IMR-90 (cell line): ENCODE measurements at regions not wholly inside any gene's neighbourhood (a gene's known extent, or its start where the extent isn't known, plus 50 kb on each side); places are given as distances from the start of the nearest gene placed in this dataset.

Experiments used
- ATAC-seq: fragments of 200-7000 bp; cut with Tn5 transposase; 2 replicates; pipeline ENCODE4 v1.9.1; 2020; ENCODE audit warnings: low read depth, mild to moderate bottlenecking, moderate library complexity
- BruUV-seq: library from RNA; stranded (reverse); fragments of 400-500 nt; replicated peaks from 2 replicates; lab custom pipeline; 2021; lab: Mats Ljungman, UMichigan
- CTCF ChIA-PET: fragments of 300-600 bp; formaldehyde crosslinking; extraction: SDS; loops from one replicate; lab custom pipeline; 2021; ENCODE audit warnings: antibody characterized with exemption; lab: Yijun Ruan, JAX
- POLR2A ChIA-PET: fragments of 300-600 bp; sonication (Branson Sonifier 250); formaldehyde crosslinking; loops from one replicate; lab custom pipeline; 2022; ENCODE audit warnings: antibody characterized with exemption; ENCODE audit not compliant: unreplicated experiment; lab: Charles Lee
- DNase-seq: peaks from one replicate; pipeline ENCODE4 v3.0.0; 2013
- H2AFZ ChIP-seq: replicated peaks from 2 replicates; pipeline ENCODE3; 2013; ENCODE audit warnings: low read length, mild to moderate bottlenecking; ENCODE audit not compliant: poor library complexity
- H2AK5ac ChIP-seq: 2 replicates; pipeline ENCODE4 v1.6.1; 2013; ENCODE audit warnings: low read depth, low read length, inconsistent platforms
- H2AK9ac ChIP-seq: replicated peaks from 2 replicates; pipeline ENCODE3; 2013; ENCODE audit warnings: mild to moderate bottlenecking, low read depth, low read length, moderate library complexity; ENCODE audit not compliant: poor library complexity
- H2BK120ac ChIP-seq: 2 replicates; pipeline ENCODE4 v1.6.1; 2013; ENCODE audit warnings: low read depth, low read length, inconsistent platforms
- H2BK15ac ChIP-seq: 3 replicates; pipeline ENCODE4 v1.6.1; 2013; ENCODE audit warnings: low read depth, low read length, inconsistent platforms
- H2BK20ac ChIP-seq: 2 replicates; pipeline ENCODE4 v1.6.1; 2013; ENCODE audit warnings: low read depth, mild to moderate bottlenecking, inconsistent platforms, low read length, moderate library complexity
- H2BK5ac ChIP-seq: 2 replicates; pipeline ENCODE4 v1.6.1; 2013; ENCODE audit warnings: mild to moderate bottlenecking, low read depth, low read length, inconsistent platforms; ENCODE audit not compliant: poor library complexity, severe bottlenecking
- H3K14ac ChIP-seq: replicated peaks from 2 replicates; pipeline ENCODE4 v1.6.1; 2013; ENCODE audit warnings: low read depth, low read length, inconsistent platforms
- H3K18ac ChIP-seq: 2 replicates; pipeline ENCODE4 v1.6.1; 2013; ENCODE audit warnings: low read depth, low read length, control low read depth
- H3K23ac ChIP-seq: 2 replicates; pipeline ENCODE4 v1.6.1; 2013; ENCODE audit warnings: low read depth, low read length, inconsistent platforms
- H3K27ac ChIP-seq: 2 replicates; pipeline ENCODE4 v1.5.1; 2013; ENCODE audit warnings: mild to moderate bottlenecking, control low read depth, low read length; ENCODE audit not compliant: insufficient read depth
- H3K27me3 ChIP-seq: 2 replicates; pipeline ENCODE4 v1.6.1; 2013; ENCODE audit warnings: low read length; ENCODE audit not compliant: control insufficient read depth, insufficient read depth
- H3K36me3 ChIP-seq: 2 replicates; pipeline ENCODE4 v1.6.1; 2013; ENCODE audit warnings: low read length, mixed read lengths; ENCODE audit not compliant: control insufficient read depth, insufficient read depth
- H3K4ac ChIP-seq: 2 replicates; pipeline ENCODE4 v1.6.1; 2013; ENCODE audit warnings: low read depth, low read length, inconsistent platforms
- H3K4me1 ChIP-seq: 2 replicates; pipeline ENCODE4 v1.6.1; 2013; ENCODE audit warnings: low read length, mixed read lengths; ENCODE audit not compliant: control insufficient read depth, insufficient read depth
- H3K4me2 ChIP-seq: 2 replicates; pipeline ENCODE4 v1.6.1; 2013; ENCODE audit warnings: low read depth, mild to moderate bottlenecking, control low read depth, low read length, moderate library complexity
- H3K4me3 ChIP-seq: 2 replicates; pipeline ENCODE4 v1.5.1; 2013; ENCODE audit warnings: low read depth, mild to moderate bottlenecking, control low read depth, low read length, moderate library complexity; ENCODE audit not compliant: insufficient read depth
- H3K56ac ChIP-seq: 2 replicates; pipeline ENCODE4 v1.6.1; 2013; ENCODE audit warnings: low read length, inconsistent platforms; ENCODE audit not compliant: insufficient read depth; ENCODE audit errors: extremely low read depth
- H3K79me1 ChIP-seq, 2 experiments: 2 replicates each; pipeline ENCODE4 v1.6.1; 2013; ENCODE audit warnings: low read length in 2 of 2, inconsistent platforms in 1 of 2, low read depth in 1 of 2
- H3K9ac ChIP-seq: 2 replicates; pipeline ENCODE4 v1.6.1; 2013; ENCODE audit warnings: low read depth, low read length, control low read depth
- H3K9me1 ChIP-seq: 2 replicates; pipeline ENCODE4 v1.6.1; 2013; ENCODE audit warnings: low read length, inconsistent platforms; ENCODE audit not compliant: insufficient read depth
- H3K9me3 ChIP-seq: 2 replicates; pipeline ENCODE4 v1.6.1; 2013; ENCODE audit warnings: low read length; ENCODE audit not compliant: control insufficient read depth, insufficient read depth
- H4K20me1 ChIP-seq: 2 replicates; pipeline ENCODE4 v1.6.1; 2013; ENCODE audit warnings: low read length, inconsistent platforms; ENCODE audit not compliant: insufficient read depth
- H4K5ac ChIP-seq: 2 replicates; pipeline ENCODE4 v1.6.1; 2013; ENCODE audit warnings: mild to moderate bottlenecking, low read depth, low read length, control low read depth
- H4K8ac ChIP-seq, 2 experiments: 2 replicates each; pipeline ENCODE4 v1.6.1; 2013; ENCODE audit warnings: low read depth in 2 of 2, low read length in 2 of 2, control low read depth in 1 of 2, inconsistent platforms in 1 of 2
- H4K91ac ChIP-seq: 2 replicates; pipeline ENCODE4 v1.6.1; 2013; ENCODE audit warnings: low read depth, low read length, inconsistent platforms; ENCODE audit not compliant: insufficient read depth
- CHD1 ChIP-seq: IDR thresholded peaks from 2 replicates; pipeline ENCODE4 v1.6.1; 2012; ENCODE audit warnings: low read depth, low read length, improper control_type of control experiment
- MXI1 ChIP-seq: IDR thresholded peaks from 2 replicates; pipeline ENCODE4 v1.6.1; 2012; ENCODE audit warnings: low read depth, mild to moderate bottlenecking, low read length, moderate library complexity, borderline replicate concordance
- RAD21 ChIP-seq: IDR thresholded peaks from 2 replicates; pipeline ENCODE4 v1.6.1; 2012; ENCODE audit warnings: low read length, improper control_type of control experiment
- RCOR1 ChIP-seq: IDR thresholded peaks from 2 replicates; pipeline ENCODE4 v1.6.1; 2012; ENCODE audit warnings: mild to moderate bottlenecking, low read length, improper control_type of control experiment; ENCODE audit not compliant: insufficient replicate concordance
- RFX5 ChIP-seq: IDR thresholded peaks from 2 replicates; pipeline ENCODE4 v1.8.0; 2012; ENCODE audit warnings: low read depth, mild to moderate bottlenecking, low read length, moderate library complexity
- WGBS, 2 experiments: methylation state at CpG; one replicate each; pipeline versions ENCODE4 v1.1.5 to v1.1.7; 2013; ENCODE audit warnings: missing lambda C conversion rate in 2 of 2; ENCODE audit not compliant: insufficient read length in 1 of 2; ENCODE audit errors: extremely low coverage in 2 of 2; 5-methylcytosine and 5-hydroxymethylcytosine counted together
- dilution Hi-C: fragments of 300-500 bp; cut with HindIII; formaldehyde crosslinking; loops from one replicate; pipeline ENCODE4 v1.14.3; 2018; ENCODE audit warnings: low sequenced_read_pairs; ENCODE audit not compliant: unreplicated experiment
- in situ Hi-C: fragments of 300-500 bp; cut with MboI; formaldehyde crosslinking; loops from 3 replicates; pipeline ENCODE4 v1.14.3; 2019; ENCODE audit warnings: low sequenced_read_pairs, inconsistent platforms, mixed read lengths
- intact Hi-C: fragments of 100-400 bp; cut with micrococcal nuclease; formaldehyde crosslinking; loops from 2 replicates; pipeline ENCODE4 v1.10.0; 2022
- TF ChIP-seq, protein P1 (sequence below): conservative IDR thresholded peaks from 2 replicates; pipeline ENCODE4 v1.5.1; 2012; ENCODE audit warnings: mild to moderate bottlenecking, low read depth, low read length, improper control_type of control experiment

- Histone ChIP-seq H3K27me3 (no peaks in the 10 kb centered on the region), H3K56ac (no peak overlapping the region), H3K9me3 (peaks cover 2% of the 10 kb centered on the region; the same call in 1 of the 2 replicates), H3K18ac (no peak overlapping the region), H4K20me1 (no peaks in the 10 kb centered on the region), H3K14ac (no peak overlapping the region), H3K27ac (no peak overlapping the region), H3K36me3 (no peaks in the 10 kb centered on the region), H4K5ac (no peak overlapping the region), H3K9me1 (no peaks in the 10 kb centered on the region), H2AFZ (no peak overlapping the region), H2BK120ac (no peak overlapping the region), H2BK5ac (no peak overlapping the region), H2AK5ac (no peak overlapping the region), H3K4ac (no peak overlapping the region), H2BK20ac (no peak overlapping the region), H2BK15ac (no peak overlapping the region), H4K91ac (no peak overlapping the region), H2AK9ac (no peak overlapping the region), H3K79me1 (no peaks in the 10 kb centered on the region), H3K4me1 (no peaks in the 10 kb centered on the region), H3K4me3 (no peak overlapping the region), H3K23ac (no peak overlapping the region), H3K9ac (no peak overlapping the region), H4K8ac (no peak overlapping the region), H3K4me2 (no peak overlapping the region)
- in situ Hi-C loops (no loop called here), intact Hi-C loops (no loop called here), dilution Hi-C loops (no loop called here)
- no CpG with 5 or more reads among the region's 9 CpGs for WGBS, 2 experiments
- DNase-seq (no peak), ATAC-seq (no peak)
- CTCF ChIA-PET: no interaction called here
- no TSS peak for BruUV-seq
- POLR2A ChIA-PET: no interaction called here
- TF ChIP-seq RAD21 (no peak), RFX5 (no peak), MXI1 (no peak), CHD1 (no peak), RCOR1 (no peak)
- TF ChIP-seq, protein P1, sequence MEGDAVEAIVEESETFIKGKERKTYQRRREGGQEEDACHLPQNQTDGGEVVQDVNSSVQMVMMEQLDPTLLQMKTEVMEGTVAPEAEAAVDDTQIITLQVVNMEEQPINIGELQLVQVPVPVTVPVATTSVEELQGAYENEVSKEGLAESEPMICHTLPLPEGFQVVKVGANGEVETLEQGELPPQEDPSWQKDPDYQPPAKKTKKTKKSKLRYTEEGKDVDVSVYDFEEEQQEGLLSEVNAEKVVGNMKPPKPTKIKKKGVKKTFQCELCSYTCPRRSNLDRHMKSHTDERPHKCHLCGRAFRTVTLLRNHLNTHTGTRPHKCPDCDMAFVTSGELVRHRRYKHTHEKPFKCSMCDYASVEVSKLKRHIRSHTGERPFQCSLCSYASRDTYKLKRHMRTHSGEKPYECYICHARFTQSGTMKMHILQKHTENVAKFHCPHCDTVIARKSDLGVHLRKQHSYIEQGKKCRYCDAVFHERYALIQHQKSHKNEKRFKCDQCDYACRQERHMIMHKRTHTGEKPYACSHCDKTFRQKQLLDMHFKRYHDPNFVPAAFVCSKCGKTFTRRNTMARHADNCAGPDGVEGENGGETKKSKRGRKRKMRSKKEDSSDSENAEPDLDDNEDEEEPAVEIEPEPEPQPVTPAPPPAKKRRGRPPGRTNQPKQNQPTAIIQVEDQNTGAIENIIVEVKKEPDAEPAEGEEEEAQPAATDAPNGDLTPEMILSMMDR: no peak
Observed at GRCh38 chr1:14238472-14239307, 359.8 kb upstream of the KAZN start.
